ENCODE measurements at regions not wholly inside any gene's neighbourhood (a gene's known extent, or its start where the extent isn't known, plus 50 kb on each side); places are given as distances from the start of the nearest gene placed in this dataset.
A peak's percentile ranks its signal among the peaks of the same experiment; 100 is the strongest.
"Not testable (repeated sequence)": the region's sequence is repeated elsewhere in the genome, so short reads cannot be mapped to it uniquely, and the experiment has no call there.

- not testable (repeated sequence) for H3K27me3 Mint-ChIP-seq (ENCODE audit: unreplicated experiment); H3K4me1 Mint-ChIP-seq (ENCODE audit: unreplicated experiment); H3K27ac Mint-ChIP-seq (ENCODE audit: unreplicated experiment); H3K4me3 Mint-ChIP-seq (ENCODE audit: unreplicated experiment); H3K36me3 Mint-ChIP-seq (ENCODE audit: low read depth, unreplicated experiment); H3K9me3 Mint-ChIP-seq (ENCODE audit: unreplicated experiment)
- peak; percentile 23 for DNase-seq (ENCODE audit: low spot score)
- peak; percentile 67 for TF ChIP-seq CTCF (IDR thresholded peaks at IDR 0.05; ENCODE audit: unreplicated experiment)
Observed at GRCh38 chr1:146478125-146478720, 249.4 kb upstream of the NOTCH2NLA start.

- H3K4me1 Mint-ChIP-seq (ENCODE audit: unreplicated experiment); H3K27ac Mint-ChIP-seq (ENCODE audit: unreplicated experiment); H3K27me3 Mint-ChIP-seq (ENCODE audit: unreplicated experiment); H3K36me3 Mint-ChIP-seq (ENCODE audit: low read depth, unreplicated experiment); DNase-seq (ENCODE audit: low spot score); H3K9me3 Mint-ChIP-seq (ENCODE audit: unreplicated experiment); H3K4me3 Mint-ChIP-seq (ENCODE audit: unreplicated experiment): not testable (repeated sequence)
Observed at GRCh38 chr1:146475086-146475485, 246.3 kb upstream of the NOTCH2NLA start.

- H3K27ac Mint-ChIP-seq (ENCODE audit: unreplicated experiment); DNase-seq (ENCODE audit: low spot score); H3K4me1 Mint-ChIP-seq (ENCODE audit: unreplicated experiment); H3K27me3 Mint-ChIP-seq (ENCODE audit: unreplicated experiment); H3K4me3 Mint-ChIP-seq (ENCODE audit: unreplicated experiment); H3K36me3 Mint-ChIP-seq (ENCODE audit: low read depth, unreplicated experiment); H3K9me3 Mint-ChIP-seq (ENCODE audit: unreplicated experiment): not testable (repeated sequence)
Observed at GRCh38 chr1:146474216-146474615, 245.4 kb upstream of the NOTCH2NLA start.

GRCh38 chr1:146472192-146472861, 243.5 kb upstream of the NOTCH2NLA start:
- H3K27me3 Mint-ChIP-seq (ENCODE audit: unreplicated experiment); H3K9me3 Mint-ChIP-seq (ENCODE audit: unreplicated experiment); H3K36me3 Mint-ChIP-seq (ENCODE audit: low read depth, unreplicated experiment); H3K4me1 Mint-ChIP-seq (ENCODE audit: unreplicated experiment); H3K27ac Mint-ChIP-seq (ENCODE audit: unreplicated experiment): not testable (repeated sequence)
- peak overlapping the region; percentile 82 for H3K4me3 Mint-ChIP-seq (ENCODE audit: unreplicated experiment)
- peak; percentile 72 for DNase-seq (ENCODE audit: low spot score)

GRCh38 chr1:146459939-146460338, 231.1 kb upstream of the NOTCH2NLA start:
- not testable (repeated sequence) for H3K9me3 Mint-ChIP-seq (ENCODE audit: unreplicated experiment); DNase-seq (ENCODE audit: low spot score); H3K27me3 Mint-ChIP-seq (ENCODE audit: unreplicated experiment); H3K36me3 Mint-ChIP-seq (ENCODE audit: low read depth, unreplicated experiment); H3K4me1 Mint-ChIP-seq (ENCODE audit: unreplicated experiment); H3K4me3 Mint-ChIP-seq (ENCODE audit: unreplicated experiment); H3K27ac Mint-ChIP-seq (ENCODE audit: unreplicated experiment)

GRCh38 chr1:146459308-146459707, 230.5 kb upstream of the NOTCH2NLA start:
- DNase-seq (ENCODE audit: low spot score); H3K27ac Mint-ChIP-seq (ENCODE audit: unreplicated experiment); H3K9me3 Mint-ChIP-seq (ENCODE audit: unreplicated experiment); H3K36me3 Mint-ChIP-seq (ENCODE audit: low read depth, unreplicated experiment); H3K4me3 Mint-ChIP-seq (ENCODE audit: unreplicated experiment); H3K27me3 Mint-ChIP-seq (ENCODE audit: unreplicated experiment); H3K4me1 Mint-ChIP-seq (ENCODE audit: unreplicated experiment): not testable (repeated sequence)

GRCh38 chr1:146448877-146449246, 220.0 kb upstream of the NOTCH2NLA start:
- not testable (repeated sequence) for H3K27me3 Mint-ChIP-seq (ENCODE audit: unreplicated experiment); DNase-seq (ENCODE audit: low spot score); H3K9me3 Mint-ChIP-seq (ENCODE audit: unreplicated experiment); H3K4me3 Mint-ChIP-seq (ENCODE audit: unreplicated experiment); H3K27ac Mint-ChIP-seq (ENCODE audit: unreplicated experiment); H3K4me1 Mint-ChIP-seq (ENCODE audit: unreplicated experiment); H3K36me3 Mint-ChIP-seq (ENCODE audit: low read depth, unreplicated experiment)

GRCh38 chr1:146448212-146448876, 219.5 kb upstream of the NOTCH2NLA start:
- not testable (repeated sequence) for H3K36me3 Mint-ChIP-seq (ENCODE audit: low read depth, unreplicated experiment); H3K4me3 Mint-ChIP-seq (ENCODE audit: unreplicated experiment); H3K4me1 Mint-ChIP-seq (ENCODE audit: unreplicated experiment); H3K27me3 Mint-ChIP-seq (ENCODE audit: unreplicated experiment); H3K27ac Mint-ChIP-seq (ENCODE audit: unreplicated experiment); H3K9me3 Mint-ChIP-seq (ENCODE audit: unreplicated experiment)
- DNase-seq (ENCODE audit: low spot score) = peak; percentile 58

GRCh38 chr1:146443871-146444222, 215.0 kb upstream of the NOTCH2NLA start:
- DNase-seq (ENCODE audit: low spot score) = peak; percentile 24
- not testable (repeated sequence) for H3K27ac Mint-ChIP-seq (ENCODE audit: unreplicated experiment); H3K9me3 Mint-ChIP-seq (ENCODE audit: unreplicated experiment)

More at GRCh38 chr1:146443871-146444222, 215.0 kb upstream of the NOTCH2NLA start:
- not testable (repeated sequence) for H3K27me3 Mint-ChIP-seq (ENCODE audit: unreplicated experiment); H3K4me1 Mint-ChIP-seq (ENCODE audit: unreplicated experiment); H3K4me3 Mint-ChIP-seq (ENCODE audit: unreplicated experiment); H3K36me3 Mint-ChIP-seq (ENCODE audit: low read depth, unreplicated experiment)

Data from endothelial cell (in vitro differentiated cells).